Suprapubic skin (tissue), 4 donors: ENCODE measurements at regions not wholly inside any gene's neighbourhood (a gene's known extent, or its start where the extent isn't known, plus 50 kb on each side); places are given as distances from the start of the nearest gene placed in this dataset.

Experiments
- CTCF ChIP-seq, 2 donors: fragments of 200-600 bp in 1 of 2; fragments of 450-650 bp in 1 of 2; sonication (generic) in 1 of 2; IDR thresholded peaks; one replicate each; pipeline ENCODE4 v1.5.1; 2016 to 2019; ENCODE audit warnings: antibody characterized with exemption in 2 of 2, mild to moderate bottlenecking in 1 of 2, moderate library complexity in 1 of 2
- EP300 ChIP-seq: sonication (generic); formaldehyde crosslinking; IDR thresholded peaks from one replicate; pipeline ENCODE4 v1.6.1; 2017; ENCODE audit warnings: antibody characterized with exemption
- POLR2A ChIP-seq, 2 donors: fragments of 450-650 bp; IDR thresholded peaks; one replicate each; pipeline ENCODE4 v1.6.1; 2017; ENCODE audit warnings: antibody characterized with exemption in 2 of 2, mild to moderate bottlenecking in 2 of 2, moderate library complexity in 2 of 2
- POLR2AphosphoS5 ChIP-seq, 3 donors: sonication (generic); formaldehyde crosslinking; IDR thresholded peaks; one replicate each; pipeline ENCODE4 v1.6.1; 2017; ENCODE audit warnings: antibody characterized with exemption in 3 of 3

- no peak for TF ChIP-seq CTCF (IDR thresholded peaks at IDR 0.05)
- TF ChIP-seq EP300 = no peak
- TF ChIP-seq POLR2A (IDR thresholded peaks at IDR 0.05) = no peak
- no peak for TF ChIP-seq POLR2AphosphoS5 (IDR thresholded peaks at IDR 0.05)
These were observed 92.2 kb downstream of the DYRK2 start for GRCh38 chr12:67740711-67741110.
